HG03432 (cell line): ENCODE measurements at regions not wholly inside any gene's neighbourhood (a gene's known extent, or its start where the extent isn't known, plus 50 kb on each side); places are given as distances from the start of the nearest gene placed in this dataset.

Experiments
- ATAC-seq: cut with Tn5 transposase; IDR thresholded peaks from one replicate; pipeline ENCODE4 v1.9.1; 2021; ENCODE audit warnings: mild to moderate bottlenecking, moderate library complexity; ENCODE audit not compliant: unreplicated experiment

DNA sequence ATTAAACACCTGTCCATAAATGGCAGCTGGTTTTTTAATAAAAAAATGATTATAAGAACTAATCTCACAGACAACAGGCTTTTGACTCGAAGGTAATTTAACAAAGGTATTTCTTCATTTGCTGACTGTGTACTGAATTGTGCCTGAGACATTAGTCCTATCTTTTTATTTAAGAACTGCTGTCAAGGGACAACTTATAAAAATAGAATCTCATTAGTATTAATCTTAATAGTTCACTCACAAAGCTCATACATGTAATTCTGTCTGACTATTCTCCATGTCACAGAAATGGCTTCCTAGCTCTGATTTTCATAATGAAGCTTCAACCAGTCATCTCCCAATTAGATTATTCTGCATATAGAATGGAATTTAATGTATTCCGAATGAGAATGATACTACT is 276.9 kb upstream of the PDZRN3 start:
- ATAC-seq, result no peak

- no peak for ATAC-seq
These were observed 269.9 kb upstream of the PDZRN3 start for GRCh38 chr3:73894474-73895213.

DNA sequence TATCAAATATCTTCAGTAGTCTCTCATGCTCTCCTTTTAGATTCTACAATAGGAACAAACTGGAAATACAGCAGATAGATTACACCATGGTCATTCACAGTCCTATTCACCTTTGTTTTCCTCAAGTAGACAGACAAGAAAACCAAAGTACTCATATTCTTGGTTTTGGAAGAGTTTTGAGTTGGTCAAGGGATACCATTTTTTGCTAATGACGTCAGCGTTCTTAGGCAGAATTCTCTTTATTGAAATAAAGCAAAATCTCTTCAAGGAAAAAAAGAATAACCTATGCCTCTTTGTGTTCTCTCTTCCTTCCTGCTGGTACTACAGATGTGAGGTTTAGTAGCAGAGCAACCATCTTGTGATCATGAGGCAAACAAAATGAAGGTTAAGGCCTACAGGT is 268.3 kb upstream of the PDZRN3 start:
- ATAC-seq, result no peak

DNA sequence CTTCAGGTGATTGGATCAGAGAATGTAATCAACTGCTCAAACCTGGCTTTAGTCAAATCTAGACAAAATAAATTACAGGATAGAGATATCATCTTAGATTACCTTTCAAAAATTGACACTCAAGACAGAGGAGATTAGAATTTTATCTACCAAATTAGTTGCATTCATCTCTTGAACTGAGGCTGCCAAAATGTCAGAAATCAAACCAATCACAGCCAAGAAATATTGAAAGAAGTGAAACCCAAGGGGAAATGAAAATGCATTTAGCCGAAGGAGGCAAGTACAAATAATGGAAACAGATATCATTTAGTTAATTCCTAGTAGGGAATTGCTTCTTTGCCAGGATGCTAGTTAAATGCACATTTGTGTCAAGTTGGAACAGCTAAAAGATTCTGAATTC is 261.1 kb upstream of the PDZRN3 start:
- ATAC-seq, result no peak

DNA sequence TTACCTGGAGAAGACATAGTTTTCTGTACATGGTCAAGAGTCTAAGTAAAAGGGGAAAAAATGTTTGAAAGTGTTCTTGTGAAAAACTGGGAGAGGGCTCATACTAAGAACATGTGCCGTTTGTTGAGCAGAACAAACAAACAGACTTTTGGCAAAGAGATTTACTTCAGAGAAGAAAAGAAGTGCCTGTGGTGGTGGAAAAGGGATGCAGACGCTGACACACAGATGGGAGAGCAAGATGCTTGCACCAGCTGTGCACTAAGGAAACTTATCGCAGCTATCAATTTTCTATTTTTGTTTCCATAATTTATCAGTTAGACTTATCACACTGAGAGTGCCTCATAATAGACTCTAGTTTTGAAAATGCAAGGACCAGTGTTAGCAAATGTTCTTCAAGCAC is 259.6 kb upstream of the PDZRN3 start:
- ATAC-seq, result no peak

- ATAC-seq, result no peak
These were observed 258.8 kb upstream of the PDZRN3 start for GRCh38 chr3:73883497-73883896.

- no peak for ATAC-seq
These were observed 250.0 kb upstream of the PDZRN3 start for GRCh38 chr3:73874606-73875369.

GRCh38 chr3:73874161-73874560 is 249.4 kb upstream of the PDZRN3 start:
- no peak for ATAC-seq

DNA sequence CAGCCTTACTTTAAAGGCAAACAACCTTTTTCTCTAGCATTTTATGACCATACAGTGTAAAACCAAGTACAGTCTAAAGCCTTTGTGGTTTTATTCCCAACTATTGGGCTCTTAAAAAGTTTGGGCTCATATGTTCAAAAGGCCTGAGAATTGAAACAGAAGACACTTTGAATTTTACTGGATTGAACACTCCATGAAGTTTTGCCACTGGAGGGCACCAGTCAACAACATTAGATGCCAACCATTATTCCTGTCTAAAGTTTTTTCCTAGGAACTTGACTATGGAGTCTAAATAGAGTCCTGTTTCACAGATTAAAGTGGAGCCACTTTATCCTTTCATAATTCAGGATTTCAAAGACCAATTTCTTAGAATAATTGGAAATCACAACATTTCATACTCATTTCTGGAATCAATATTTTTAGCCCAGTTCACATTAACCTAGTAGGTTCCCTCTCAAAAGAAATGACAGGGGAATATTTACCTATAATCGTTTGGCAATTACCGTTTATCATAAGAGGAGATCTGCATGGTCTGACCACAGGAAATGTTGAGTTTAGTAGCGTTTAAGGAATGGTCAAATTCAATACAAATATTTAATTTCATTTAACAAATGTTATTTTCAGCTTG is 244.1 kb upstream of the PDZRN3 start:
- ATAC-seq, result no peak

GRCh38 chr3:73867524-73867923 is 242.8 kb upstream of the PDZRN3 start:
- ATAC-seq, result no peak

- ATAC-seq, result no peak
These were observed 242.1 kb upstream of the PDZRN3 start for GRCh38 chr3:73866846-73867245.

- no peak for ATAC-seq
These were observed 238.9 kb upstream of the PDZRN3 start for GRCh38 chr3:73863546-73864079.

- ATAC-seq, result no peak
These were observed 231.1 kb upstream of the PDZRN3 start for GRCh38 chr3:73855813-73856212.

DNA sequence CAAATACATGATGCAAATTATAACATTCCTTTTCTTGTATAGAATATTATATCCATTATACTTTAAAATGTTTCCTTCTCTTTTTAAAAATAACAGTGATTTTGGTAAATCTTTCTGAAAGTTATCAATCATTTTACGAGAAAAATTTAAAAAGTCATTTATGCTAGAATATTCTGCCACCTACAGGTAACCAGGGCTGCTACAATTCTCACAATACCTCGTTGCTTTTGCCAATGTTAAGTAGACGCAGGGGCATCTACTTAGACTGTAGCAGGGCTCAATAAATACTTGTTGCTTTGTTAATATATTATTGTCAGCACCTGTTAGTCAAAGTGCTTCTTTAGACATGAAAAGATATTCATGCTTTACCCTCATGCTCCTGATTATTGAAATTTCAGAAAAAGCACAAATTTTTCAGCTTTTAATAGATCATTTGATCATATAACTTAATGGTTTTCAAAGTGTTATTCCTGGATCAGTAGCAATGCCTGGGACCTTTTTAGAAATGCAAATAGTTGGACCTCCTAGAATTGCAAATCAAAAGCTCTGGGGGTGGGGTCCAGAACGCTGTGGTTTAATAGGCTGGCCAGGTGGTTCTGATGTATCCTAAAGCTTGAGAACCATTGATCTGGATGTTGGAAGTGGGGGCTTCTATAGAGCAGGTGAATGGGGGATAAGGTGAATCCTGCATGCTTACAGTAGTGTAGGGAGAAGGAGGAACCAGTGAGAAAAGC is 223.6 kb upstream of the PDZRN3 start:
- no peak for ATAC-seq

GRCh38 chr3:73846951-73847350 is 222.2 kb upstream of the PDZRN3 start:
- ATAC-seq, result no peak

GRCh38 chr3:73839032-73839431 is 214.3 kb upstream of the PDZRN3 start:
- ATAC-seq, result no peak

DNA sequence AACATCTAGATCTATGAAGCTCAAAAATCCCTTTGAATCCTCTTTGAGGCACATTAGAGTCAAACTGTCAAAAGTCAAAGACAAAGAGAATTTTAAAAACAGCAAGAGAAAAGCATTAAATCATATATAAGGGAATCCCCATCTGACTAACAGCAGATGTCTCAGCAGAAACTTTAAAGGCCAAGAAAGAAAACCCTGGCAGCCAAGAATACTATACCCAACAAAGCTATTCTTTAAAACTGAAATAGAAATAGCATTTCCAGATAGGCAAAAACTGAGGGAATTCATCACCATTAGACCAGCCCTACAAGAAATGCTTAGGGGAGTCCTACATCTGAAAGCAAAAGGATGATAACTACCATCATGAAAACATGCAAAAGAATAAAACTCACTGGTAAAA is 211.2 kb upstream of the PDZRN3 start:
- ATAC-seq, result no peak

GRCh38 chr3:73832426-73832825 is 207.7 kb upstream of the PDZRN3 start:
- no peak for ATAC-seq

GRCh38 chr3:73828348-73828747 is 203.6 kb upstream of the PDZRN3 start:
- ATAC-seq, result no peak

GRCh38 chr3:73827725-73828211 is 203.0 kb upstream of the PDZRN3 start:
- ATAC-seq, result no peak

DNA sequence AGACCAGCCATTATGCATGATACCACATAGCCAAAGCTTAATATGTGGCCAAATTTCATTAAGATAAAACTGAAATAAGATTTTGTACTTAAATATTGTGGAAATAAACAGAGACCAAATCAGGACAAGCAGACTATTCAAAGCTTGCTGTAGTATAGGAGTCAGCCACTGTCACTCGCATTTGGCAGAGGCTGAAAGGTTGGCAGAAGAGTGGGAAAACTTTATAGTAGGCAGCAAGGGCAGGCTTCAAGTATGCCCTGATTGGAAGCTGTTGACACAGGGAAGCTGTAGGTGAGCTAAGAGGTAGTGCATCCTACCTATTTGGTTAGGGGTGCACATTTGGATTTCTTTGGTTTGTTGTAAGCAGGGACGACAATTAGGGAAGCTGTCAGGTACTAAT is 202.5 kb upstream of the PDZRN3 start:
- no peak for ATAC-seq
